HepG2 (cell line): ENCODE measurements at regions not wholly inside any gene's neighbourhood (a gene's known extent, or its start where the extent isn't known, plus 50 kb on each side); places are given as distances from the start of the nearest gene placed in this dataset.

Source experiments
- GZF1 ChIP-seq: sonication (generic); formaldehyde crosslinking; IDR thresholded peaks from 2 replicates; pipeline ENCODE4 v1.5.1; 2020; ENCODE audit warnings: mild to moderate bottlenecking, missing genetic modification reagents
- KIAA2018 ChIP-seq: sonication (generic); formaldehyde crosslinking; IDR thresholded peaks from 2 replicates; pipeline ENCODE4 v1.5.0; 2020; ENCODE audit warnings: mild to moderate bottlenecking, missing genetic modification reagents, borderline replicate concordance
- NONO ChIP-seq, 2 experiments: fragments of 450-650 bp in 1 of 2; sonication (generic) in 1 of 2; formaldehyde crosslinking in 1 of 2; IDR thresholded peaks in 1 of 2; conservative IDR thresholded peaks in 1 of 2; 2 replicates each; pipeline versions ENCODE4 v1.6.1 to v1.8.0; 2017 to 2022; ENCODE audit warnings: mild to moderate bottlenecking in 1 of 2, missing genetic modification reagents in 1 of 2, moderate library complexity in 1 of 2
- PCBP1 ChIP-seq: fragments of 200-400 bp; formaldehyde crosslinking; IDR thresholded peaks from 2 replicates; pipeline ENCODE4 v1.6.1; 2017; ENCODE audit warnings: mild to moderate bottlenecking, low read depth, low read length, borderline replicate concordance
- ZNF430 ChIP-seq: sonication (generic); formaldehyde crosslinking; IDR thresholded peaks from 2 replicates; pipeline ENCODE4 v1.9.0; 2021; ENCODE audit warnings: mild to moderate bottlenecking, missing genetic modification reagents

- TF ChIP-seq NONO (IDR thresholded peaks at IDR 0.05) = no peak
- TF ChIP-seq NONO (CRISPR knock-in tag; conservative IDR thresholded peaks at IDR 0.05) = no peak
- no peak for TF ChIP-seq PCBP1
- TF ChIP-seq GZF1 (CRISPR knock-in tag) = no peak
- no peak for TF ChIP-seq ZNF430 (CRISPR knock-in tag)
- TF ChIP-seq KIAA2018 (CRISPR knock-in tag) = no peak
These were observed 195.0 kb downstream of the BCL11A start (continued) for GRCh38 chr2:60358476-60358875.
